Sigmoid colon (tissue), 3 donors: ENCODE measurements at regions not wholly inside any gene's neighbourhood (a gene's known extent, or its start where the extent isn't known, plus 50 kb on each side); places are given as distances from the start of the nearest gene placed in this dataset.

Experiments used
- POLR2A ChIP-seq, 2 donors: fragments of 450-650 bp; IDR thresholded peaks; one replicate each; pipeline ENCODE4 v1.6.1; 2016; ENCODE audit warnings: antibody characterized with exemption in 2 of 2, mild to moderate bottlenecking in 2 of 2, moderate library complexity in 2 of 2
- TF ChIP-seq, protein P1 (sequence below), 4 experiments: fragments of 450-650 bp in 3 of 4; fragments of 200-600 bp in 1 of 4; IDR thresholded peaks; one replicate each; pipeline ENCODE4 v1.5.1; 2016 to 2019; ENCODE audit warnings: antibody characterized with exemption in 4 of 4, mild to moderate bottlenecking in 3 of 4, moderate library complexity in 2 of 4

DNA sequence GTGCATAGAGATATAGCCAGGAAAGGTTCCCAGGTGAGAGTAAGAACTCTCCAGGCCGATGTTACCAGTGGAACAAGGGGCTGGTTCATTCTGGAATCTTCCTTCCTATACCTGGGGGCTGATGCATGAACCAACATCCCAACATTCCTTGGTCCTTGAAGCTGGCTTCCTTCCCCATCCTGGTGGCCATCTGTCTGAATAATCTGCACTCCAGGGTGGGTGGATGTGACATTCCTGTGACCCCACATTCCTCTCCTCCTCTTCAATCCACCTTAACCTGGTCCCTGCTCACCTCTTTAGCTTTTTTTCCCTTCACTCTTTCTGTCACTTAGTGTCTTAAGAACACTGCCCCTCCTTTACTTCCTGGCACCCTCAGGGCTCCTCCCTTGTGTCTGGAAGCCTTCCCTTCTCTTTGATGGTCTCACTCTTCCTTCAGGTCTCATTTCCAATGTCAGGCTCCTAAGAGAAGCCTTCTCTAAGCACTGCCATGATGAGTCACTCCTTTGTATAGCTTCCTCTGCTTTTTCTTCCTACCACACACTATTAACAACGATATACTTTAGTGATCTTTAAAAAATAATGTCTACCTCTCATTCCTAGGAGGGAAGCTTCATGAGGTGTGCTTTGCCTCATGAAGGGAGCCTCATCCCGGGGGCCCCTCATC is 80.3 kb downstream of the BOD1 start:
- TF ChIP-seq, protein P1, sequence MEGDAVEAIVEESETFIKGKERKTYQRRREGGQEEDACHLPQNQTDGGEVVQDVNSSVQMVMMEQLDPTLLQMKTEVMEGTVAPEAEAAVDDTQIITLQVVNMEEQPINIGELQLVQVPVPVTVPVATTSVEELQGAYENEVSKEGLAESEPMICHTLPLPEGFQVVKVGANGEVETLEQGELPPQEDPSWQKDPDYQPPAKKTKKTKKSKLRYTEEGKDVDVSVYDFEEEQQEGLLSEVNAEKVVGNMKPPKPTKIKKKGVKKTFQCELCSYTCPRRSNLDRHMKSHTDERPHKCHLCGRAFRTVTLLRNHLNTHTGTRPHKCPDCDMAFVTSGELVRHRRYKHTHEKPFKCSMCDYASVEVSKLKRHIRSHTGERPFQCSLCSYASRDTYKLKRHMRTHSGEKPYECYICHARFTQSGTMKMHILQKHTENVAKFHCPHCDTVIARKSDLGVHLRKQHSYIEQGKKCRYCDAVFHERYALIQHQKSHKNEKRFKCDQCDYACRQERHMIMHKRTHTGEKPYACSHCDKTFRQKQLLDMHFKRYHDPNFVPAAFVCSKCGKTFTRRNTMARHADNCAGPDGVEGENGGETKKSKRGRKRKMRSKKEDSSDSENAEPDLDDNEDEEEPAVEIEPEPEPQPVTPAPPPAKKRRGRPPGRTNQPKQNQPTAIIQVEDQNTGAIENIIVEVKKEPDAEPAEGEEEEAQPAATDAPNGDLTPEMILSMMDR (IDR thresholded peaks at IDR 0.05) = no peak
- TF ChIP-seq POLR2A (IDR thresholded peaks at IDR 0.05) = no peak
